OCI-LY1 (cell line): ENCODE measurements at regions not wholly inside any gene's neighbourhood (a gene's known extent, or its start where the extent isn't known, plus 50 kb on each side); places are given as distances from the start of the nearest gene placed in this dataset.

Source experiments
- H2AFZ ChIP-seq: fragments of 200-600 bp; sonication (generic), shearing (Covaris generic); 2 replicates; pipeline ENCODE4 v1.6.0; 2014; ENCODE audit warnings: antibody characterized with exemption, mild to moderate bottlenecking, low read length
- H3F3A ChIP-seq: fragments of 200-600 bp; sonication (generic), shearing (Covaris generic); 2 replicates; pipeline ENCODE4 v1.6.0; 2014; ENCODE audit warnings: mild to moderate bottlenecking, antibody characterized with exemption, low read length, moderate library complexity; ENCODE audit not compliant: insufficient read depth
- H3K27ac ChIP-seq: fragments of 200-600 bp; sonication (generic); 2 replicates; pipeline ENCODE4 v1.5.1; 2014; ENCODE audit warnings: low read length, mixed run types, mild to moderate bottlenecking, low read depth; ENCODE audit not compliant: poor library complexity, severe bottlenecking
- H3K27me3 ChIP-seq: fragments of 200-600 bp; sonication (generic); 2 replicates; pipeline ENCODE4 v1.6.0; 2014; ENCODE audit warnings: antibody characterized with exemption, mild to moderate bottlenecking, low read length, moderate library complexity; ENCODE audit not compliant: insufficient read depth
- H3K36me3 ChIP-seq: fragments of 200-600 bp; sonication (generic); 2 replicates; pipeline ENCODE4 v1.6.1; 2014; ENCODE audit warnings: mild to moderate bottlenecking, antibody characterized with exemption, low read length, moderate library complexity, mixed read lengths; ENCODE audit not compliant: insufficient read depth
- H3K4me1 ChIP-seq: fragments of 200-600 bp; sonication (generic); 2 replicates; pipeline ENCODE4 v1.5.1; 2014; ENCODE audit warnings: mild to moderate bottlenecking, low read length, moderate library complexity; ENCODE audit not compliant: insufficient read depth, severe bottlenecking
- H3K4me2 ChIP-seq: fragments of 200-600 bp; sonication (generic), shearing (Covaris generic); 2 replicates; pipeline ENCODE4 v1.6.1; 2014; ENCODE audit warnings: low read length
- H3K4me3 ChIP-seq: fragments of 200-600 bp; sonication (generic); 2 replicates; pipeline ENCODE4 v1.5.1; 2014; ENCODE audit warnings: low read length, low read depth, mild to moderate bottlenecking, mixed read lengths; ENCODE audit not compliant: poor library complexity, severe bottlenecking
- H3K79me2 ChIP-seq: fragments of 200-600 bp; shearing (Covaris generic); 2 replicates; pipeline ENCODE4 v1.6.1; 2016; ENCODE audit warnings: mixed run types, low read length, mixed read lengths; ENCODE audit not compliant: insufficient read depth
- H3K9ac ChIP-seq: fragments of 200-600 bp; sonication (generic), shearing (Covaris generic); 2 replicates; pipeline ENCODE4 v1.6.1; 2014; ENCODE audit warnings: mild to moderate bottlenecking, low read length, mixed read lengths
- H3K9me2 ChIP-seq: fragments of 200-600 bp; sonication (generic), shearing (Covaris generic); 2 replicates; pipeline ENCODE4 v1.6.1; 2014; ENCODE audit warnings: low read depth, mild to moderate bottlenecking, low read length, mixed read lengths
- H3K9me3 ChIP-seq: fragments of 200-600 bp; shearing (Covaris generic); 2 replicates; pipeline ENCODE4 v1.6.1; 2014; ENCODE audit warnings: low read length, mixed read lengths
- H4K20me1 ChIP-seq: fragments of 200-600 bp; sonication (generic), shearing (Covaris generic); 2 replicates; pipeline ENCODE4 v1.6.0; 2016; ENCODE audit warnings: mild to moderate bottlenecking, low read length; ENCODE audit not compliant: insufficient read depth
- CTCF ChIP-seq: fragments of 200-600 bp; sonication (generic), shearing (Covaris generic); IDR thresholded peaks from 2 replicates; pipeline ENCODE4 v1.5.1; 2017; ENCODE audit warnings: mild to moderate bottlenecking, antibody characterized with exemption, low read length, moderate library complexity, mixed read lengths
- EZH2 ChIP-seq: fragments of 200-600 bp; sonication (generic), shearing (Covaris generic); IDR thresholded peaks from 2 replicates; pipeline ENCODE4 v1.8.0; 2017; ENCODE audit warnings: borderline replicate concordance, mixed run types, mild to moderate bottlenecking, antibody characterized with exemption, low read length, moderate library complexity, mixed read lengths

GRCh38 chr3:166810741-166811445 is 569.2 kb downstream of the ZBBX start:
- H3K36me3 ChIP-seq = no peaks in the 10 kb centered on the region
- no peaks in the 10 kb centered on the region for H3K27me3 ChIP-seq
- H3K9me2 ChIP-seq = no peaks in the 10 kb centered on the region
- no peak overlapping the region for H2AFZ ChIP-seq
- TF ChIP-seq EZH2 (no peak), CTCF (no peak)
- H3K4me2 ChIP-seq = no peak overlapping the region
- no peaks in the 10 kb centered on the region for H3K79me2 ChIP-seq
- H3K9me3 ChIP-seq = no peaks in the 10 kb centered on the region
- no peak overlapping the region for H3K27ac ChIP-seq
- H3K4me3 ChIP-seq = no peak overlapping the region
- no peaks in the 10 kb centered on the region for H4K20me1 ChIP-seq
- no peaks in the 10 kb centered on the region for H3K4me1 ChIP-seq
- no peaks in the 10 kb centered on the region for H3F3A ChIP-seq
- H3K9ac ChIP-seq = no peak overlapping the region

- TF ChIP-seq CTCF = no peak
- Histone ChIP-seq H3K9ac (no peak overlapping the region), H3K9me3 (no peaks in the 10 kb centered on the region), H3K27me3 (no peaks in the 10 kb centered on the region), H3K36me3 (no peaks in the 10 kb centered on the region), H3K27ac (no peak overlapping the region), H2AFZ (no peak overlapping the region), H3K4me1 (no peaks in the 10 kb centered on the region), H3K4me2 (no peak overlapping the region), H3K79me2 (no peaks in the 10 kb centered on the region), H3F3A (no peaks in the 10 kb centered on the region), H3K4me3 (no peak overlapping the region), H4K20me1 (no peaks in the 10 kb centered on the region), H3K9me2 (no peaks in the 10 kb centered on the region)
These were observed 570.6 kb downstream of the ZBBX start for GRCh38 chr3:166809520-166809919.

- Histone ChIP-seq H4K20me1 (no peaks in the 10 kb centered on the region), H3K9me2 (no peaks in the 10 kb centered on the region)
These were observed 591.2 kb downstream of the ZBBX start for GRCh38 chr3:166788936-166789335.

More at GRCh38 chr3:166788936-166789335, 591.2 kb downstream of the ZBBX start:
- Histone ChIP-seq H3K36me3 (no peaks in the 10 kb centered on the region), H3K9me3 (no peaks in the 10 kb centered on the region), H3K4me1 (no peaks in the 10 kb centered on the region), H3K9ac (no peak overlapping the region), H3K79me2 (no peaks in the 10 kb centered on the region), H2AFZ (no peak overlapping the region), H3F3A (no peaks in the 10 kb centered on the region), H3K27ac (no peak overlapping the region), H3K4me2 (no peak overlapping the region), H3K4me3 (no peak overlapping the region), H3K27me3 (no peaks in the 10 kb centered on the region)
- TF ChIP-seq CTCF (no peak), EZH2 (no peak)
